Inflammatory macrophage treated with lipopolysaccharide for 4 hours (primary cell): ENCODE measurements at regions not wholly inside any gene's neighbourhood (a gene's known extent, or its start where the extent isn't known, plus 50 kb on each side); places are given as distances from the start of the nearest gene placed in this dataset.
"Not testable (repeated sequence)": the region's sequence is repeated elsewhere in the genome, so short reads cannot be mapped to it uniquely, and the experiment has no call there.

Experiments used
- DNase-seq: peaks from one replicate; pipeline ENCODE4 v3.0.0-alpha.2; 2020

GRCh38 chr11:13137844-13138301 lies 128.8 kb downstream of the RASSF10 start:
- DNase-seq, result no peak

- not testable (repeated sequence) for DNase-seq
These were observed 130.0 kb downstream of the RASSF10 start for GRCh38 chr11:13139085-13139484.

- DNase-seq, result no peak
These were observed 131.1 kb downstream of the RASSF10 start for GRCh38 chr11:13140028-13140870.

GRCh38 chr11:13140873-13141655 lies 131.9 kb downstream of the RASSF10 start:
- DNase-seq, result no peak

- no peak for DNase-seq
These were observed 132.9 kb downstream of the RASSF10 start for GRCh38 chr11:13141731-13142709.

- DNase-seq, result no peak
These were observed 133.9 kb upstream of the BMAL1 start for GRCh38 chr11:13143486-13144297.

GRCh38 chr11:13145461-13145860 lies 132.1 kb upstream of the BMAL1 start:
- DNase-seq, result no peak

- DNase-seq, result no peak
These were observed 127.6 kb upstream of the BMAL1 start for GRCh38 chr11:13149991-13150390.

GRCh38 chr11:13150487-13150886 lies 127.1 kb upstream of the BMAL1 start:
- no peak for DNase-seq

GRCh38 chr11:13152264-13152663 lies 125.3 kb upstream of the BMAL1 start:
- no peak for DNase-seq

GRCh38 chr11:13152736-13153541 lies 124.7 kb upstream of the BMAL1 start:
- DNase-seq, result no peak

GRCh38 chr11:13154374-13154773 lies 123.2 kb upstream of the BMAL1 start:
- DNase-seq, result not testable (repeated sequence)

- DNase-seq, result no peak
These were observed 117.2 kb upstream of the BMAL1 start for GRCh38 chr11:13160346-13160745.

- DNase-seq, result no peak
These were observed 116.8 kb upstream of the BMAL1 start for GRCh38 chr11:13160806-13161205.

GRCh38 chr11:13163158-13163557 lies 114.4 kb upstream of the BMAL1 start:
- DNase-seq, result no peak

GRCh38 chr11:13166036-13166435 lies 111.6 kb upstream of the BMAL1 start:
- DNase-seq, result no peak

- DNase-seq, result no peak
These were observed 109.3 kb upstream of the BMAL1 start for GRCh38 chr11:13168271-13168670.

GRCh38 chr11:13169709-13170108 lies 107.9 kb upstream of the BMAL1 start:
- DNase-seq, result no peak

- DNase-seq, result no peak
These were observed 103.5 kb upstream of the BMAL1 start for GRCh38 chr11:13174090-13174489.

- DNase-seq, result peak; percentile 43
These were observed 94.3 kb upstream of the BMAL1 start for GRCh38 chr11:13183094-13183825.
